K562 (cell line): ENCODE measurements at regions not wholly inside any gene's neighbourhood (a gene's known extent, or its start where the extent isn't known, plus 50 kb on each side); places are given as distances from the start of the nearest gene placed in this dataset.

Source experiments
- ATAC-seq: fragments of 200-7000 bp; cut with Tn5 transposase; 3 replicates; pipeline ENCODE4 v1.9.1; 2020; ENCODE audit warnings: moderate library complexity
- BruUV-seq: library from RNA; stranded (reverse); fragments of 400-500 nt; replicated peaks from 2 replicates; lab custom pipeline; 2021; lab: Mats Ljungman, UMichigan
- CTCF ChIA-PET: fragments of 300-600 bp; formaldehyde crosslinking; extraction: SDS; loops from one replicate; lab custom pipeline; 2021; ENCODE audit warnings: low intra/inter-chr PET ratio; lab: Yijun Ruan, JAX
- POLR2A ChIA-PET: fragments of 300-600, 350-650 bp; sonication (Branson Sonifier 250); formaldehyde crosslinking; extraction: SDS; loops from one replicate; lab custom pipeline; 2021; ENCODE audit warnings: antibody characterized with exemption, inconsistent platforms; lab: Yijun Ruan, JAX
- DNase-seq, 4 experiments: peaks; one replicate each; pipeline versions ENCODE4 v3.0.0 to v3.0.0-alpha.2; 2011 to 2018; ENCODE audit warnings: low spot score in 3 of 4, mixed read lengths in 3 of 4; ENCODE audit errors: extremely low read depth in 1 of 4
- FAIRE-seq: peaks from 2 replicates; lab custom pipeline; 2011; peaks lifted over from hg19 to GRCh38; lab: Jason Lieb, UNC
- H2AFZ ChIP-seq: 2 replicates; pipeline ENCODE4 v1.6.0; 2011; ENCODE audit warnings: low read depth, low read length, control low read depth, inconsistent platforms
- H3K27ac ChIP-seq: fragments of 200-600 bp; 3 replicates; pipeline ENCODE4 v1.8.0; 2011; ENCODE audit warnings: low read depth, mild to moderate bottlenecking, control low read depth, inconsistent platforms, low read length, moderate library complexity, mixed read lengths; ENCODE audit errors: extremely low read depth
- H3K27me3 ChIP-seq, 2 experiments: fragments of 300-600 bp in 1 of 2; 2 replicates in 1 of 2; 3 replicates in 1 of 2; pipeline versions ENCODE4 v1.6.0 to v1.8.0; 2011; ENCODE audit warnings: inconsistent platforms in 2 of 2, low read length in 2 of 2, mild to moderate bottlenecking in 1 of 2, mixed read lengths in 1 of 2, moderate library complexity in 1 of 2; ENCODE audit not compliant: control insufficient read depth in 2 of 2, insufficient read depth in 2 of 2
- H3K36me3 ChIP-seq: fragments of 300-600 bp; 3 replicates; pipeline ENCODE4 v1.8.0; 2011; ENCODE audit warnings: mild to moderate bottlenecking, low read length, inconsistent platforms; ENCODE audit not compliant: control insufficient read depth, insufficient read depth
- H3K4me1 ChIP-seq, 2 experiments: fragments of 200-600 bp in 1 of 2; replicated peaks in 1 of 2; 2 replicates in 1 of 2; 3 replicates in 1 of 2; pipeline versions ENCODE4 v1.5.1 to v1.8.0; 2011; ENCODE audit warnings: inconsistent platforms in 2 of 2, low read length in 2 of 2, mild to moderate bottlenecking in 1 of 2, mixed read lengths in 1 of 2, moderate library complexity in 1 of 2; ENCODE audit not compliant: control insufficient read depth in 2 of 2, insufficient read depth in 2 of 2
- H3K4me2 ChIP-seq: 2 replicates; pipeline ENCODE4 v1.6.1; 2011; ENCODE audit warnings: low read length, control low read depth, inconsistent platforms, mixed read lengths; ENCODE audit not compliant: insufficient read depth
- H3K4me3 ChIP-seq: fragments of 200-600 bp; sonication (generic), shearing (Covaris generic); 2 replicates; pipeline ENCODE4 v1.5.1; 2016; ENCODE audit warnings: control low read depth, inconsistent platforms
- H3K79me2 ChIP-seq: fragments of 200-600 bp; 3 replicates; pipeline ENCODE4 v1.8.0; 2011; ENCODE audit warnings: low read length, inconsistent platforms; ENCODE audit not compliant: control insufficient read depth, insufficient read depth
- H3K9ac ChIP-seq, 2 experiments: 2 replicates each; pipeline versions ENCODE4 v1.6.0 to v1.6.1; 2011; ENCODE audit warnings: low read depth in 2 of 2, low read length in 2 of 2, control low read depth in 1 of 2, inconsistent platforms in 1 of 2, mild to moderate bottlenecking in 1 of 2, mixed read lengths in 1 of 2; ENCODE audit not compliant: insufficient read depth in 1 of 2
- H3K9me1 ChIP-seq: one replicate; pipeline ENCODE4 v1.6.0; 2011; ENCODE audit warnings: inconsistent platforms, mild to moderate bottlenecking, low read length, moderate library complexity; ENCODE audit not compliant: control insufficient read depth, insufficient read depth
- H3K9me3 ChIP-seq: replicated peaks from 2 replicates; pipeline ENCODE4 v1.5.1; 2011; ENCODE audit warnings: low read depth, low read length, inconsistent platforms; ENCODE audit not compliant: control insufficient read depth, insufficient read depth
- H4K20me1 ChIP-seq: replicated peaks from 2 replicates; pipeline ENCODE4 v1.6.1; 2011; ENCODE audit warnings: low read length, inconsistent platforms, mixed read lengths; ENCODE audit not compliant: control insufficient read depth, insufficient read depth
- BACH1 ChIP-seq: fragments of 200-800 bp; sonication (Bioruptor generic); IDR thresholded peaks from 2 replicates; pipeline ENCODE4 v1.6.1; 2016; ENCODE audit warnings: missing genetic modification characterization, missing compliant biosample characterization
- CEBPB ChIP-seq: fragments of 450-650 bp; IDR thresholded peaks from 2 replicates; pipeline ENCODE4 v1.6.1; 2016; ENCODE audit warnings: missing genetic modification characterization, missing compliant biosample characterization
- MYBL2 ChIP-seq, 2 experiments: fragments of 450-650 bp in 1 of 2; sonication (generic) in 1 of 2; formaldehyde crosslinking in 1 of 2; IDR thresholded peaks; 2 replicates each; pipeline versions ENCODE4 v1.6.1 to v1.8.1; 2017 to 2022; ENCODE audit warnings: borderline replicate concordance in 1 of 2, inconsistent platforms in 1 of 2, low read depth in 1 of 2, mild to moderate bottlenecking in 1 of 2, missing genetic modification reagents in 1 of 2, moderate library complexity in 1 of 2
- ZNF3 ChIP-seq: fragments of 250-450 bp; sonication (Bioruptor Pico); IDR thresholded peaks from 2 replicates; pipeline ENCODE4 v1.5.0; 2021; ENCODE audit warnings: mild to moderate bottlenecking, moderate library complexity
- ZNF445 ChIP-seq: fragments of 250-450 bp; sonication (Bioruptor Pico); IDR thresholded peaks from 2 replicates; pipeline ENCODE4 v1.4.0; 2020; ENCODE audit warnings: low read depth, mild to moderate bottlenecking, moderate library complexity
- WGBS: fragments of 100-300 bp; shearing (Covaris generic); methylation state at CpG from one replicate; pipeline ENCODE4 v1.1.6; 2016; ENCODE audit warnings: low coverage, mixed read lengths; ENCODE audit not compliant: insufficient coverage; ENCODE audit errors: missing lambda C conversion rate; 5-methylcytosine and 5-hydroxymethylcytosine counted together
- in situ Hi-C: fragments of 300-500 bp; cut with MboI; formaldehyde crosslinking; loops from 4 replicates; pipeline ENCODE4 v1.15.0; 2018; ENCODE audit warnings: inconsistent platforms, mixed read lengths
- intact Hi-C: fragments of 100-400 bp; cut with micrococcal nuclease; formaldehyde crosslinking; loops from 2 replicates; pipeline ENCODE4 v1.14.2; 2022
- TF ChIP-seq, protein P1 (sequence below): fragments of 250-450 bp; sonication (Bioruptor Pico); IDR thresholded peaks from 2 replicates; pipeline ENCODE4 v1.8.0; 2021; ENCODE audit warnings: mild to moderate bottlenecking, moderate library complexity
- TF ChIP-seq, protein P2 (sequence below): fragments of 250-450 bp; sonication (Bioruptor Pico); IDR thresholded peaks from 2 replicates; pipeline ENCODE4 v1.5.0; 2021
- TF ChIP-seq, protein P3 (sequence below): sonication (generic); formaldehyde crosslinking; IDR thresholded peaks from 2 replicates; pipeline ENCODE4 v1.8.1; 2022; ENCODE audit warnings: missing genetic modification reagents

DNA sequence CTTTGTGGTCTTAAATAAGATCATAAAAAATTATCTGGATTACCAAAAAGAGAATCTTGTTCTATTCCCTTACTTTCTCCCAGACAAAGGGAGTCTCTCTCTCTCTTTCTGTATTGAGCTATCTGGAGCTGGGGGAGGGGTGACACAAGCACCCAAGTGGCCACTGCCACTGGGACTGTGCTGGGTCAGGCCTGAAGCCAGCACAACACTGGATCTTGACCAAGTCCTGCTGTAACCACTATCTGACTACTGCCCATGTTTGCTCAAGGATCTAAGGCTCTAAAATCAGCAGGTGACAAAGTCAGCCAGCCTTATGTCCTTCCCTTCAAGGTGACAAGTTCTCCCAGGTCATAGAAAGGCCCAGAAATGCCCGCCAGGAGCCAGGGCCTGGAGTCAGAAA lies 75.0 kb upstream of the SPATA16 start (continued):
- TF ChIP-seq, protein P1, sequence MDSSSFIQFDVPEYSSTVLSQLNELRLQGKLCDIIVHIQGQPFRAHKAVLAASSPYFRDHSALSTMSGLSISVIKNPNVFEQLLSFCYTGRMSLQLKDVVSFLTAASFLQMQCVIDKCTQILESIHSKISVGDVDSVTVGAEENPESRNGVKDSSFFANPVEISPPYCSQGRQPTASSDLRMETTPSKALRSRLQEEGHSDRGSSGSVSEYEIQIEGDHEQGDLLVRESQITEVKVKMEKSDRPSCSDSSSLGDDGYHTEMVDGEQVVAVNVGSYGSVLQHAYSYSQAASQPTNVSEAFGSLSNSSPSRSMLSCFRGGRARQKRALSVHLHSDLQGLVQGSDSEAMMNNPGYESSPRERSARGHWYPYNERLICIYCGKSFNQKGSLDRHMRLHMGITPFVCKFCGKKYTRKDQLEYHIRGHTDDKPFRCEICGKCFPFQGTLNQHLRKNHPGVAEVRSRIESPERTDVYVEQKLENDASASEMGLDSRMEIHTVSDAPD, result no peak
- TF ChIP-seq ZNF445 (CRISPR knock-in tag), result no peak
- TF ChIP-seq, protein P2, sequence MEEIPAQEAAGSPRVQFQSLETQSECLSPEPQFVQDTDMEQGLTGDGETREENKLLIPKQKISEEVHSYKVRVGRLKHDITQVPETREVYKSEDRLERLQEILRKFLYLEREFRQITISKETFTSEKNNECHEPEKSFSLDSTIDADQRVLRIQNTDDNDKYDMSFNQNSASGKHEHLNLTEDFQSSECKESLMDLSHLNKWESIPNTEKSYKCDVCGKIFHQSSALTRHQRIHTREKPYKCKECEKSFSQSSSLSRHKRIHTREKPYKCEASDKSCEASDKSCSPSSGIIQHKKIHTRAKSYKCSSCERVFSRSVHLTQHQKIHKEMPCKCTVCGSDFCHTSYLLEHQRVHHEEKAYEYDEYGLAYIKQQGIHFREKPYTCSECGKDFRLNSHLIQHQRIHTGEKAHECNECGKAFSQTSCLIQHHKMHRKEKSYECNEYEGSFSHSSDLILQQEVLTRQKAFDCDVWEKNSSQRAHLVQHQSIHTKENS (CRISPR knock-in tag), result no peak
- TF ChIP-seq, protein P3, sequence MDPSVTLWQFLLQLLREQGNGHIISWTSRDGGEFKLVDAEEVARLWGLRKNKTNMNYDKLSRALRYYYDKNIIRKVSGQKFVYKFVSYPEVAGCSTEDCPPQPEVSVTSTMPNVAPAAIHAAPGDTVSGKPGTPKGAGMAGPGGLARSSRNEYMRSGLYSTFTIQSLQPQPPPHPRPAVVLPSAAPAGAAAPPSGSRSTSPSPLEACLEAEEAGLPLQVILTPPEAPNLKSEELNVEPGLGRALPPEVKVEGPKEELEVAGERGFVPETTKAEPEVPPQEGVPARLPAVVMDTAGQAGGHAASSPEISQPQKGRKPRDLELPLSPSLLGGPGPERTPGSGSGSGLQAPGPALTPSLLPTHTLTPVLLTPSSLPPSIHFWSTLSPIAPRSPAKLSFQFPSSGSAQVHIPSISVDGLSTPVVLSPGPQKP (CRISPR knock-in tag), result no peak
- TF ChIP-seq CEBPB (tag), result no peak

DNA sequence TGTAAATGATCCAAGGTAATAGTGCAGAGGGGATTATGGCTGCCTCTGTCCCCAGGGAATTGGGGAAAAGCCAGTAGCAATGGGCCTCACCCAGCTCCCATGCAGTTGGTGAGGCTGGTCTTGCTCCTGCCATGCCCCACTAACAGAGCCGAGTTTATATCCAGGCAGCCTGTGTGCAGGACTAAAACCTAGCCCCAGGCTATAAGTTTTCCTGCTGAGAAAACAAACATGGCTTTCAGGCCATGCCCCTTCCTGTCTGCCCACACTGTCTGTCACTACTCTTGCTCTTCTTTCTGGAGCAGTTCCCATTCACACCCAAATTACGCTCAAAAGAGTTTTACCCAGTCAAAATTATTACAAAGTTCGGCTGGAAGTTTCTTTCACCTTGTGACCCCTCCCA lies 73.5 kb upstream of the SPATA16 start:
- WGBS, result 0% methylated on average over 3 of the region's 3 CpGs
- FAIRE-seq, result no peak

More for the DNA sequence above, 73.5 kb upstream of the SPATA16 start:
- in situ Hi-C loops, result no loop called here
- ChIA-PET POLR2A (no interaction called here), CTCF (no interaction called here)
- ATAC-seq, result no peak
- H3K4me1 ChIP-seq, result no peaks in the 10 kb centered on the region
- BruUV-seq, result no TSS peak
- intact Hi-C loops, result no loop called here
- no peaks in the 10 kb centered on the region for H3K9me1 ChIP-seq
- no peaks in the 10 kb centered on the region for H3K79me2 ChIP-seq
- TF ChIP-seq MYBL2 (IDR thresholded peaks at IDR 0.05; ENCODE audit: low read depth), result no peak
- TF ChIP-seq MYBL2 (CRISPR knock-in tag; IDR thresholded peaks at IDR 0.05; ENCODE audit: borderline replicate concordance), result no peak
- no peak for TF ChIP-seq ZNF3 (CRISPR knock-in tag)
- no peak for TF ChIP-seq BACH1
- no peaks in the 10 kb centered on the region for H3K36me3 ChIP-seq
- no peak overlapping the region for H3K4me3 ChIP-seq
- H3K9me3 ChIP-seq, result no peaks in the 10 kb centered on the region
- H4K20me1 ChIP-seq, result no peaks in the 10 kb centered on the region
- no peak overlapping the region for H3K9ac ChIP-seq
- DNase-seq, result no peak
- no peak overlapping the region for H3K4me2 ChIP-seq
- H3K27ac ChIP-seq, result no peak overlapping the region
- no peak overlapping the region for H2AFZ ChIP-seq
- no peaks in the 10 kb centered on the region for H3K27me3 ChIP-seq
